ENCODE measurements at regions not wholly inside any gene's neighbourhood (a gene's known extent, or its start where the extent isn't known, plus 50 kb on each side); places are given as distances from the start of the nearest gene placed in this dataset.
A peak's percentile ranks its signal among the peaks of the same experiment; 100 is the strongest.

GRCh38 chr13:30135351-30135750 lies 172.0 kb downstream of the KATNAL1 start:
- no peak overlapping the region for H3K4me3 ChIP-seq (ENCODE audit: low read depth, low read length)
- no peak for TF ChIP-seq CTCF (IDR thresholded peaks at IDR 0.05; ENCODE audit: insufficient read depth, low read depth, low read length, missing control alignments)
- DNase-seq (ENCODE audit: low read depth) = no peak

GRCh38 chr13:30134578-30134977 lies 172.8 kb downstream of the KATNAL1 start:
- no peak overlapping the region for H3K4me3 ChIP-seq (ENCODE audit: low read depth, low read length)
- no peak for TF ChIP-seq CTCF (IDR thresholded peaks at IDR 0.05; ENCODE audit: insufficient read depth, low read depth, low read length, missing control alignments)
- no peak for DNase-seq (ENCODE audit: low read depth)

- H3K4me3 ChIP-seq (ENCODE audit: low read depth, low read length) = no peak overlapping the region
- DNase-seq (ENCODE audit: low read depth) = no peak
- TF ChIP-seq CTCF (IDR thresholded peaks at IDR 0.05; ENCODE audit: insufficient read depth, low read depth, low read length, missing control alignments) = no peak
These were observed 173.4 kb downstream of the KATNAL1 start for GRCh38 chr13:30133996-30134395.

- no peak overlapping the region for H3K4me3 ChIP-seq (ENCODE audit: low read depth, low read length)
- no peak for DNase-seq (ENCODE audit: low read depth)
- TF ChIP-seq CTCF (IDR thresholded peaks at IDR 0.05; ENCODE audit: insufficient read depth, low read depth, low read length, missing control alignments) = no peak
These were observed 173.8 kb downstream of the KATNAL1 start for GRCh38 chr13:30133554-30133912.

GRCh38 chr13:30132623-30133553 lies 174.5 kb downstream of the KATNAL1 start:
- H3K4me3 ChIP-seq (ENCODE audit: low read depth, low read length) = no peak overlapping the region
- TF ChIP-seq CTCF (IDR thresholded peaks at IDR 0.05; ENCODE audit: insufficient read depth, low read depth, low read length, missing control alignments) = peak; percentile 93
- DNase-seq (ENCODE audit: low read depth) = peak; percentile 94

- H3K4me3 ChIP-seq (ENCODE audit: low read depth, low read length) = no peak overlapping the region
- no peak for DNase-seq (ENCODE audit: low read depth)
- TF ChIP-seq CTCF (IDR thresholded peaks at IDR 0.05; ENCODE audit: insufficient read depth, low read depth, low read length, missing control alignments) = no peak
These were observed 177.9 kb downstream of the KATNAL1 start for GRCh38 chr13:30129411-30129810.

- TF ChIP-seq CTCF (IDR thresholded peaks at IDR 0.05; ENCODE audit: insufficient read depth, low read depth, low read length, missing control alignments) = no peak
- H3K4me3 ChIP-seq (ENCODE audit: low read depth, low read length) = no peak overlapping the region
- DNase-seq (ENCODE audit: low read depth) = no peak
These were observed 178.8 kb downstream of the KATNAL1 start for GRCh38 chr13:30128591-30128990.

Measured in GM12865 (cell line).